SHP77 (cell line): ENCODE measurements at regions not wholly inside any gene's neighbourhood (a gene's known extent, or its start where the extent isn't known, plus 50 kb on each side); places are given as distances from the start of the nearest gene placed in this dataset.

Experiments
- DNase-seq, 2 experiments: peaks; one replicate each; lab custom pipeline; 2025; lab: John Stamatoyannopoulos, UW

- DNase-seq = no peak
Observed at GRCh38 chr11:28983780-28984179, 875.6 kb downstream of the METTL15 start.

GRCh38 chr11:28981381-28981780, 873.2 kb downstream of the METTL15 start:
- DNase-seq = no peak

- no peak for DNase-seq
Observed at GRCh38 chr11:28976801-28977145, 868.6 kb downstream of the METTL15 start.

GRCh38 chr11:28976012-28976800, 868.0 kb downstream of the METTL15 start:
- no peak for DNase-seq

GRCh38 chr11:28969832-28970231, 861.6 kb downstream of the METTL15 start:
- no peak for DNase-seq

GRCh38 chr11:28966951-28967350, 858.8 kb downstream of the METTL15 start:
- DNase-seq = no peak

- DNase-seq = no peak
Observed at GRCh38 chr11:28965819-28966218, 857.6 kb downstream of the METTL15 start.

GRCh38 chr11:28964811-28965210, 856.6 kb downstream of the METTL15 start:
- DNase-seq = no peak

- DNase-seq = no peak
Observed at GRCh38 chr11:28963187-28963586, 855.0 kb downstream of the METTL15 start.

- DNase-seq = no peak
Observed at GRCh38 chr11:28962502-28962901, 854.3 kb downstream of the METTL15 start.

- no peak for DNase-seq
Observed at GRCh38 chr11:28961726-28962125, 853.5 kb downstream of the METTL15 start.

GRCh38 chr11:28956446-28956845, 848.3 kb downstream of the METTL15 start:
- DNase-seq = no peak

- DNase-seq = no peak
Observed at GRCh38 chr11:28951191-28951590, 843.0 kb downstream of the METTL15 start.

GRCh38 chr11:28939381-28939780, 831.2 kb downstream of the METTL15 start:
- DNase-seq = no peak

- no peak for DNase-seq
Observed at GRCh38 chr11:28938091-28938490, 829.9 kb downstream of the METTL15 start.

- DNase-seq = no peak
Observed at GRCh38 chr11:28932940-28933339, 824.8 kb downstream of the METTL15 start.

- no peak for DNase-seq
Observed at GRCh38 chr11:28924004-28924403, 815.8 kb downstream of the METTL15 start.

- DNase-seq = no peak
Observed at GRCh38 chr11:28922386-28922981, 814.3 kb downstream of the METTL15 start.

- no peak for DNase-seq
Observed at GRCh38 chr11:28919194-28919593, 811.0 kb downstream of the METTL15 start.

- DNase-seq = no peak
Observed at GRCh38 chr11:28913883-28914282, 805.7 kb downstream of the METTL15 start.

GRCh38 chr11:28911829-28912228, 803.6 kb downstream of the METTL15 start:
- no peak for DNase-seq

GRCh38 chr11:28910926-28911325, 802.7 kb downstream of the METTL15 start:
- no peak for DNase-seq

GRCh38 chr11:28903716-28904115, 795.5 kb downstream of the METTL15 start:
- no peak for DNase-seq

- DNase-seq = no peak
Observed at GRCh38 chr11:28900427-28900826, 792.2 kb downstream of the METTL15 start.
